GM23248 (cell line): ENCODE measurements at regions not wholly inside any gene's neighbourhood (a gene's known extent, or its start where the extent isn't known, plus 50 kb on each side); places are given as distances from the start of the nearest gene placed in this dataset.

Experiments used
- DNase-seq: peaks from one replicate; pipeline ENCODE4 v3.0.0-alpha.2; 2015
- H2AFZ ChIP-seq: fragments of 200-600 bp; sonication (generic); 2 replicates; pipeline ENCODE4 v1.6.1; 2016; ENCODE audit warnings: antibody characterized with exemption
- H3F3A ChIP-seq: fragments of 200-600 bp; sonication (generic); 2 replicates; pipeline ENCODE4 v1.6.1; 2016; ENCODE audit warnings: mild to moderate bottlenecking, antibody characterized with exemption, mixed run types; ENCODE audit not compliant: insufficient read depth
- H3K27ac ChIP-seq: fragments of 200-600 bp; sonication (generic); 2 replicates; pipeline ENCODE4 v1.5.1; 2016; ENCODE audit warnings: mild to moderate bottlenecking
- H3K27me3 ChIP-seq: fragments of 200-600 bp; sonication (generic); replicated peaks from 2 replicates; pipeline ENCODE4 v1.6.1; 2016; ENCODE audit warnings: mild to moderate bottlenecking; ENCODE audit not compliant: insufficient read depth
- H3K36me3 ChIP-seq: fragments of 200-600 bp; sonication (generic); 2 replicates; pipeline ENCODE4 v1.6.1; 2016; ENCODE audit warnings: low read depth, mild to moderate bottlenecking
- H3K4me1 ChIP-seq: fragments of 200-600 bp; sonication (generic); 2 replicates; pipeline ENCODE4 v1.6.1; 2016; ENCODE audit warnings: mild to moderate bottlenecking; ENCODE audit not compliant: insufficient read depth
- H3K4me2 ChIP-seq: fragments of 200-600 bp; sonication (generic); one replicate; pipeline ENCODE4 v1.6.1; 2016; ENCODE audit warnings: mild to moderate bottlenecking; ENCODE audit not compliant: unreplicated experiment
- H3K4me3 ChIP-seq: fragments of 200-600 bp; sonication (generic); 2 replicates; pipeline ENCODE4 v1.5.1; 2016; ENCODE audit warnings: mild to moderate bottlenecking
- H3K79me2 ChIP-seq: fragments of 200-600 bp; sonication (generic); 2 replicates; pipeline ENCODE4 v1.6.1; 2016; ENCODE audit warnings: mild to moderate bottlenecking; ENCODE audit not compliant: insufficient read depth
- H3K9ac ChIP-seq: fragments of 200-600 bp; sonication (generic); 2 replicates; pipeline ENCODE4 v1.6.1; 2016; ENCODE audit warnings: mild to moderate bottlenecking
- H3K9me2 ChIP-seq: fragments of 200-600 bp; sonication (generic); 2 replicates; pipeline ENCODE4 v1.6.1; 2016; ENCODE audit warnings: mixed run types, mild to moderate bottlenecking, moderate library complexity; ENCODE audit not compliant: insufficient read depth
- H3K9me3 ChIP-seq: fragments of 200-600 bp; sonication (generic); one replicate; pipeline ENCODE4 v1.6.1; 2017; ENCODE audit warnings: low read depth
- H4K20me1 ChIP-seq: fragments of 200-600 bp; sonication (generic); 2 replicates; pipeline ENCODE4 v1.6.0; 2016; ENCODE audit not compliant: insufficient read depth
- EZH2 ChIP-seq: fragments of 200-600 bp; sonication (generic); IDR thresholded peaks from 2 replicates; pipeline ENCODE4 v1.6.1; 2018; ENCODE audit warnings: antibody characterized with exemption, mild to moderate bottlenecking; ENCODE audit not compliant: insufficient read depth, poor library complexity, severe bottlenecking
- EZH2phosphoT487 ChIP-seq: fragments of 200-600 bp; sonication (generic); IDR thresholded peaks from 2 replicates; pipeline ENCODE4 v1.6.1; 2018; ENCODE audit warnings: antibody characterized with exemption, moderate library complexity, mild to moderate bottlenecking, low read depth; ENCODE audit not compliant: insufficient read depth
- WGBS, 2 experiments: methylation state at CpG; one replicate each; pipeline ENCODE4 v1.1.6; 2015 to 2017; ENCODE audit warnings: low lambda C conversion rate in 2 of 2, low coverage in 1 of 2; ENCODE audit errors: missing lambda C conversion rate in 2 of 2; 5-methylcytosine and 5-hydroxymethylcytosine counted together
- in situ Hi-C: fragments of 300-500 bp; cut with MboI; formaldehyde crosslinking; loops from 2 replicates; pipeline ENCODE4 v1.15.0; 2020

- TF ChIP-seq EZH2phosphoT487 (no peak), EZH2 (no peak)
- Histone ChIP-seq H3K9me2 (0 out of 2 replicates have a peak, but pooled peaks cover 7% of the 10 kb centered on the region), H3K27ac (peak overlapping the region; percentile 51; the same call in 1 of the 2 replicates), H4K20me1 (no peaks in the 10 kb centered on the region), H3F3A (peaks cover 50% of the 10 kb centered on the region), H3K4me2 (no peak overlapping the region), H3K9me3 (no peaks in the 10 kb centered on the region), H3K4me3 (no peak overlapping the region), H2AFZ (no peak overlapping the region), H3K79me2 (no peaks in the 10 kb centered on the region), H3K36me3 (no peaks in the 10 kb centered on the region), H3K27me3 (no peaks in the 10 kb centered on the region), H3K9ac (no peak overlapping the region), H3K4me1 (peaks cover 68% of the 10 kb centered on the region)
- WGBS, 2 experiments = 100% methylated on average over 1 of the region's 1 CpG
- no peak for DNase-seq
- in situ Hi-C loops = no loop called here
Measured at GRCh38 chr17:71501711-71502110, 619.1 kb upstream of the SOX9 start.

- H3K4me1 ChIP-seq = peaks cover 61% of the 10 kb centered on the region
- H3K36me3 ChIP-seq = no peaks in the 10 kb centered on the region
- H4K20me1 ChIP-seq = no peaks in the 10 kb centered on the region
- no peak for DNase-seq
- H3K79me2 ChIP-seq = no peaks in the 10 kb centered on the region
- H3K9ac ChIP-seq = no peak overlapping the region
- peaks cover 43% of the 10 kb centered on the region for H3F3A ChIP-seq
- no peak overlapping the region for H3K4me3 ChIP-seq
- H3K4me2 ChIP-seq = no peak overlapping the region
- no peak for TF ChIP-seq EZH2phosphoT487
- TF ChIP-seq EZH2 = no peak
- 0 out of 2 replicates have a peak, but pooled peaks cover 7% of the 10 kb centered on the region for H3K9me2 ChIP-seq
- 85 to 89% methylated on average over 1 of the region's 1 CpG for WGBS, 2 experiments
- no peaks in the 10 kb centered on the region for H3K9me3 ChIP-seq
- H3K27me3 ChIP-seq = no peaks in the 10 kb centered on the region
- H3K27ac ChIP-seq = no peak overlapping the region
- no peak overlapping the region for H2AFZ ChIP-seq
- in situ Hi-C loops = no loop called here
Measured at GRCh38 chr17:71502443-71502842, 618.4 kb upstream of the SOX9 start.

GRCh38 chr17:71503710-71504465, 616.9 kb upstream of the SOX9 start:
- WGBS, 2 experiments = 49 to 59% methylated on average over 6 of the region's 6 CpGs
- Histone ChIP-seq H3K4me3 (no peak overlapping the region), H3K27ac (no peak overlapping the region), H3F3A (peaks cover 42% of the 10 kb centered on the region), H3K36me3 (no peaks in the 10 kb centered on the region), H3K9ac (no peak overlapping the region), H3K27me3 (no peaks in the 10 kb centered on the region), H3K79me2 (no peaks in the 10 kb centered on the region), H3K4me1 (peaks cover 59% of the 10 kb centered on the region), H4K20me1 (no peaks in the 10 kb centered on the region), H3K4me2 (no peak overlapping the region), H2AFZ (no peak overlapping the region), H3K9me2 (0 out of 2 replicates have a peak, but pooled peaks cover 7% of the 10 kb centered on the region), H3K9me3 (no peaks in the 10 kb centered on the region)
- in situ Hi-C loops = no loop called here
- TF ChIP-seq EZH2 = no peak
- TF ChIP-seq EZH2phosphoT487 = no peak
- DNase-seq = no peak

- Histone ChIP-seq H3K9ac (no peak overlapping the region), H3K79me2 (no peaks in the 10 kb centered on the region), H3K36me3 (no peaks in the 10 kb centered on the region), H3F3A (peaks cover 42% of the 10 kb centered on the region), H3K27me3 (no peaks in the 10 kb centered on the region), H3K4me1 (peaks cover 58% of the 10 kb centered on the region), H3K9me3 (no peaks in the 10 kb centered on the region), H3K4me2 (peak overlapping the region; percentile 46), H4K20me1 (no peaks in the 10 kb centered on the region), H3K9me2 (0 out of 2 replicates have a peak, but pooled peaks cover 7% of the 10 kb centered on the region), H3K27ac (peak overlapping the region; percentile 49), H3K4me3 (0 out of 2 replicates have a peak overlapping the region, but pooled peaks have one; percentile 17), H2AFZ (peak overlapping the region; percentile 57)
- no peak for TF ChIP-seq EZH2
- TF ChIP-seq EZH2phosphoT487 = no peak
- DNase-seq = peak; percentile 69
- WGBS, 2 experiments = 33 to 37% methylated on average over 2 of the region's 2 CpGs
- in situ Hi-C loops = no loop called here
Measured at GRCh38 chr17:71505200-71505599, 615.6 kb upstream of the SOX9 start.
